ENCODE measurements at regions not wholly inside any gene's neighbourhood (a gene's known extent, or its start where the extent isn't known, plus 50 kb on each side); places are given as distances from the start of the nearest gene placed in this dataset.
"Not testable (repeated sequence)": the region's sequence is repeated elsewhere in the genome, so short reads cannot be mapped to it uniquely, and the experiment has no call there.

DNA sequence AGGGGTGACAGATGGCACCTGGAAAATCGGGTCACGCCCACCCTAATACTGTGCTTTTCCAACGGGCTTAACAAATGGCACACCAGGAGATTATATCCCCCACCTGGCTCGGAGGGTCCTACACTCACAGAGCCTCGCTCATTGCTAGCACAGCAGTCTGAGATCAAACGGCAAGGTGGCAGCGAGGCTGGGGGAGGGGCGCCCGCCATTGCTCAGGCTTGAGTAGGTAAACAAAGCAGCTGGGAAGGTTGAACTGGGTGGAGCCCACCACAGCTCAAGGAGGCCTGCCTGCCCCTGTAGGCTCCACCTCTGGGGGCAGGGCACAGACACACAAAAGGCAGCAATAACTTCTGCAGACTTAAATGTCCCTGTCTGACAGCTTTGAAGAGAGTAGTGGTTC is 346.8 kb downstream of the EIPR1 start:
- H3K27me3 ChIP-seq (ENCODE audit: control insufficient read depth in 5 of 5, insufficient read depth in 4 of 5, low read length in 5 of 5); H3K9me3 ChIP-seq (ENCODE audit: control insufficient read depth in 5 of 5, low read length in 5 of 5); H3K4me3 ChIP-seq (ENCODE audit: low read depth in 1 of 5, low read length in 5 of 5); H3K27ac ChIP-seq (ENCODE audit: low read depth, low read length); H3K4me1 ChIP-seq (ENCODE audit: control insufficient read depth in 5 of 5, insufficient read depth in 5 of 5, low read length in 5 of 5); H3K36me3 ChIP-seq (ENCODE audit: control insufficient read depth in 5 of 5, insufficient read depth in 5 of 5, low read length in 5 of 5); H3K9ac ChIP-seq (ENCODE audit: low read length in 5 of 5): not testable (repeated sequence)

GRCh38 chr2:3025984-3026383 is 351.6 kb downstream of the EIPR1 start:
- Histone ChIP-seq H3K27me3 (ENCODE audit: control insufficient read depth in 5 of 5, insufficient read depth in 4 of 5, low read length in 5 of 5) (peaks cover 0 to 4% (median 0%) of the 10 kb centered on the region in 5 donors), H3K27ac (ENCODE audit: low read depth, low read length) (no peak overlapping the region), H3K9ac (ENCODE audit: low read length in 5 of 5) (no peak overlapping the region), H3K4me3 (ENCODE audit: low read depth in 1 of 5, low read length in 5 of 5) (no peak overlapping the region), H3K9me3 (ENCODE audit: control insufficient read depth in 5 of 5, low read length in 5 of 5) (peaks cover 0 to 9% (median 2%) of the 10 kb centered on the region in 5 donors), H3K36me3 (ENCODE audit: control insufficient read depth in 5 of 5, insufficient read depth in 5 of 5, low read length in 5 of 5) (no peaks in the 10 kb centered on the region), H3K4me1 (ENCODE audit: control insufficient read depth in 5 of 5, insufficient read depth in 5 of 5, low read length in 5 of 5) (no peaks in the 10 kb centered on the region)

DNA sequence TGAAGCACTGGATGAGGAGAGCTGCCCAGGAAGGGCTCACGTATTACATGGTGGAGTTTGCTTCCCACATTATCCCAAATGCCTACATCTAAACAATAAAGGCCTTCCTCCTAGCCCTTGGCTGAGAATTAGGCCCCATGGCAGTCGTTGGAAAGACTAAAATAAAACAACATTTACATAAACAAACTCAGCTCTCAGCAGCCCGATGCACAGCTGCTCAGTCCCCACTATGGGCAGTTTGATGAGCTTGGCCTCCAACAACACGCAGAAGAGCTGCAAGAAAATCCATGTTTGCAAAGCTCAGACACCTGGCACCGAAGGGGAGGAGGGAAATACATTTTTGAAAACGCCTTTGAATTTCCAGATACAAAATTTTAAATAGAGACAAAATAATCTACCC is 352.4 kb downstream of the EIPR1 start:
- no peak overlapping the region for H3K9ac ChIP-seq (ENCODE audit: low read length in 5 of 5)
- no peak overlapping the region for H3K27ac ChIP-seq (ENCODE audit: low read depth, low read length)
- peaks cover 0 to 6% (median 2%) of the 10 kb centered on the region in 5 donors for H3K9me3 ChIP-seq (ENCODE audit: control insufficient read depth in 5 of 5, low read length in 5 of 5)
- H3K36me3 ChIP-seq (ENCODE audit: control insufficient read depth in 5 of 5, insufficient read depth in 5 of 5, low read length in 5 of 5): no peaks in the 10 kb centered on the region
- no peaks in the 10 kb centered on the region for H3K4me1 ChIP-seq (ENCODE audit: control insufficient read depth in 5 of 5, insufficient read depth in 5 of 5, low read length in 5 of 5)
- peaks cover 0 to 4% (median 0%) of the 10 kb centered on the region in 5 donors for H3K27me3 ChIP-seq (ENCODE audit: control insufficient read depth in 5 of 5, insufficient read depth in 4 of 5, low read length in 5 of 5)
- no peak overlapping the region for H3K4me3 ChIP-seq (ENCODE audit: low read depth in 1 of 5, low read length in 5 of 5)

DNA sequence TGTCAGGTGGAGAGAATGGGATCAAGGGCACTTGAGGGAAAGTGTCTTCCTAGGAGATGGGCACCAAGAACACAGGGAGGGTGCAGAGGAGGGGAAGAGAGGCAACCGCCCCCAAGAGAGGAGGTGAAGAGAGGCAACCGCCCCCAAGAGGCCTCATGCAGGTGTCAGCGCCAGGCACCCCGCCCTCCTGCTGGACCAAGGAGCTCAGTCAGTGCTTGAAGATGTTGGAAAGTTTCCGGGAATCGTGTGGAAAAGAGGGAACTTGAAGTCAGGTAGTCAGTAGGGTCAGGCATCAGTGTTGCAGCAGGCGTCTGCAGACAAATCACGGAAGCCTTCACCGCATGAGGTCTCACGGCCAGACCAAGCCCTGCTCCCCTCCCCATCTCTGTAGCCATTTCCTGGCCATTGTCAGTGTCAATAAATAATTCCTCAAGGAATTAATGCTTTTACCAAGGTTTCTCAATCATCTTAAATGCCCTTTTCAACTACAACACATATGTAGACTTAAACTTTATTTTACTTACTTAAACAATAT is 353.1 kb downstream of the EIPR1 start:
- Histone ChIP-seq H3K27ac (ENCODE audit: low read depth, low read length) (no peak overlapping the region), H3K4me3 (ENCODE audit: low read depth in 1 of 5, low read length in 5 of 5) (no peak overlapping the region), H3K36me3 (ENCODE audit: control insufficient read depth in 5 of 5, insufficient read depth in 5 of 5, low read length in 5 of 5) (no peaks in the 10 kb centered on the region), H3K27me3 (ENCODE audit: control insufficient read depth in 5 of 5, insufficient read depth in 4 of 5, low read length in 5 of 5) (peaks cover 0 to 4% (median 0%) of the 10 kb centered on the region in 5 donors), H3K9me3 (ENCODE audit: control insufficient read depth in 5 of 5, low read length in 5 of 5) (peaks cover 0 to 6% (median 2%) of the 10 kb centered on the region in 5 donors), H3K9ac (ENCODE audit: low read length in 5 of 5) (no peak overlapping the region), H3K4me1 (ENCODE audit: control insufficient read depth in 5 of 5, insufficient read depth in 5 of 5, low read length in 5 of 5) (no peaks in the 10 kb centered on the region)

DNA sequence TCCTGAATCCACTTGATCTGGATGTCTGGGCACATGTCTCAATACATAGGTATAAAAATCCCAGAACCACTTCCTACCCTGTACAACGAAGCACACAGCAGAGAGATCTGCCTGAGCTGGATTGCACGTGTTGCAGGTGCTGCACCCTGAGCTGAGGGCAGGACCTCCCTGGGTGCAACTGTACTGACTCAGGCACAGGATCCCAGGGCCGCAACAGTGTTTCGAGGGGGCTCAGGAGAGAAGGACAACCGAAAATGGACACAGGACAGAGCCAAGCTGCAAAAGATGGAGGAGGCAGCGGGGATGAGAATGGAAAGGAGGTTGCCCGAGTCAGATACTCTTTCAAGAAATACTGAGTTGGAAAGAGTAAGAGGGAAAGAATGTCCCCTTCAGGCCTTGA is 354.1 kb downstream of the EIPR1 start:
- H3K4me3 ChIP-seq (ENCODE audit: low read depth in 1 of 5, low read length in 5 of 5): no peak overlapping the region
- H3K4me1 ChIP-seq (ENCODE audit: control insufficient read depth in 5 of 5, insufficient read depth in 5 of 5, low read length in 5 of 5): no peaks in the 10 kb centered on the region
- H3K27me3 ChIP-seq (ENCODE audit: control insufficient read depth in 5 of 5, insufficient read depth in 4 of 5, low read length in 5 of 5): peaks cover 0 to 4% (median 0%) of the 10 kb centered on the region in 5 donors
- no peaks in the 10 kb centered on the region for H3K36me3 ChIP-seq (ENCODE audit: control insufficient read depth in 5 of 5, insufficient read depth in 5 of 5, low read length in 5 of 5)
- H3K27ac ChIP-seq (ENCODE audit: low read depth, low read length): no peak overlapping the region
- peaks cover 0 to 6% (median 2%) of the 10 kb centered on the region in 5 donors for H3K9me3 ChIP-seq (ENCODE audit: control insufficient read depth in 5 of 5, low read length in 5 of 5)
- no peak overlapping the region for H3K9ac ChIP-seq (ENCODE audit: low read length in 5 of 5)

GRCh38 chr2:3022841-3023372 is 354.7 kb downstream of the EIPR1 start:
- peaks cover 0 to 4% (median 0%) of the 10 kb centered on the region in 5 donors for H3K27me3 ChIP-seq (ENCODE audit: control insufficient read depth in 5 of 5, insufficient read depth in 4 of 5, low read length in 5 of 5)
- no peaks in the 10 kb centered on the region for H3K36me3 ChIP-seq (ENCODE audit: control insufficient read depth in 5 of 5, insufficient read depth in 5 of 5, low read length in 5 of 5)
- H3K27ac ChIP-seq (ENCODE audit: low read depth, low read length): no peak overlapping the region
- H3K9ac ChIP-seq (ENCODE audit: low read length in 5 of 5): no peak overlapping the region
- H3K4me3 ChIP-seq (ENCODE audit: low read depth in 1 of 5, low read length in 5 of 5): no peak overlapping the region
- no peaks in the 10 kb centered on the region for H3K4me1 ChIP-seq (ENCODE audit: control insufficient read depth in 5 of 5, insufficient read depth in 5 of 5, low read length in 5 of 5)
- H3K9me3 ChIP-seq (ENCODE audit: control insufficient read depth in 5 of 5, low read length in 5 of 5): peaks cover 0 to 6% (median 2%) of the 10 kb centered on the region in 5 donors

- Histone ChIP-seq H3K36me3 (ENCODE audit: control insufficient read depth in 5 of 5, insufficient read depth in 5 of 5, low read length in 5 of 5) (no peaks in the 10 kb centered on the region), H3K27me3 (ENCODE audit: control insufficient read depth in 5 of 5, insufficient read depth in 4 of 5, low read length in 5 of 5) (peaks cover 0 to 4% (median 0%) of the 10 kb centered on the region in 5 donors), H3K4me1 (ENCODE audit: control insufficient read depth in 5 of 5, insufficient read depth in 5 of 5, low read length in 5 of 5) (no peaks in the 10 kb centered on the region), H3K9ac (ENCODE audit: low read length in 5 of 5) (no peak overlapping the region), H3K9me3 (ENCODE audit: control insufficient read depth in 5 of 5, low read length in 5 of 5) (peaks cover 0 to 16% (median 2%) of the 10 kb centered on the region in 5 donors), H3K4me3 (ENCODE audit: low read depth in 1 of 5, low read length in 5 of 5) (no peak overlapping the region), H3K27ac (ENCODE audit: low read depth, low read length) (no peak overlapping the region)
Measured at GRCh38 chr2:3021720-3022119, 355.9 kb downstream of the EIPR1 start.

DNA sequence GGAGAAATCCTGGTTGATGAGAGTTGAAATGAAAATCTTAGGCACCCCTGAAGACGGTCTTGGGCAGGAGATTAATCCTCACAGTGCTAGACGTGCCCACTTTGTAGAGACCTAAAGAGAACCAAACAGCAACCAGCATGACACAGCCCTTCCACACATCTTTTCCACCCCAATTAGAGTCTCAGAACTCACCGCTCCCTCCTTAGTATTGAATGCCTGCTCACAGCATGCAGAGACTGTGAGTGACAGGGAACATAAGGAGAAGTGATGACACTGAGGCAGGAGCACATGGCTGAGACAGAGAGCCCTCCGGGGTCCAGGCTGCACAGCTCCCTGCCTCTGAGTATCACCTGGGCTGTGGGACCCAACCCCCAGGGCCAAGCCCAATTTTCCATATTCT is 367.6 kb downstream of the EIPR1 start:
- no peak overlapping the region for H3K4me3 ChIP-seq (ENCODE audit: low read depth in 1 of 5, low read length in 5 of 5)
- H3K9ac ChIP-seq (ENCODE audit: low read length in 5 of 5): no peak overlapping the region
- H3K27me3 ChIP-seq (ENCODE audit: control insufficient read depth in 5 of 5, insufficient read depth in 4 of 5, low read length in 5 of 5): peaks cover 10 to 26% (median 15%) of the 10 kb centered on the region in 5 donors
- H3K9me3 ChIP-seq (ENCODE audit: control insufficient read depth in 5 of 5, low read length in 5 of 5): peaks cover 0 to 25% (median 14%) of the 10 kb centered on the region in 5 donors
- no peaks in the 10 kb centered on the region for H3K36me3 ChIP-seq (ENCODE audit: control insufficient read depth in 5 of 5, insufficient read depth in 5 of 5, low read length in 5 of 5)
- no peak overlapping the region for H3K27ac ChIP-seq (ENCODE audit: low read depth, low read length)
- H3K4me1 ChIP-seq (ENCODE audit: control insufficient read depth in 5 of 5, insufficient read depth in 5 of 5, low read length in 5 of 5): no peaks in the 10 kb centered on the region

- peaks cover 13 to 26% (median 16%) of the 10 kb centered on the region in 5 donors for H3K27me3 ChIP-seq (ENCODE audit: control insufficient read depth in 5 of 5, insufficient read depth in 4 of 5, low read length in 5 of 5)
Measured at GRCh38 chr2:3009483-3009882, 368.1 kb downstream of the EIPR1 start.

GRCh38 chr2:3009005-3009404 is 368.6 kb downstream of the EIPR1 start:
- Histone ChIP-seq H3K4me1 (ENCODE audit: control insufficient read depth in 5 of 5, insufficient read depth in 5 of 5, low read length in 5 of 5) (no peaks in the 10 kb centered on the region), H3K36me3 (ENCODE audit: control insufficient read depth in 5 of 5, insufficient read depth in 5 of 5, low read length in 5 of 5) (no peaks in the 10 kb centered on the region), H3K9me3 (ENCODE audit: control insufficient read depth in 5 of 5, low read length in 5 of 5) (peaks cover 0 to 20% (median 14%) of the 10 kb centered on the region in 5 donors), H3K27ac (ENCODE audit: low read depth, low read length) (no peak overlapping the region), H3K27me3 (ENCODE audit: control insufficient read depth in 5 of 5, insufficient read depth in 4 of 5, low read length in 5 of 5) (peaks cover 13 to 26% (median 18%) of the 10 kb centered on the region in 5 donors), H3K4me3 (ENCODE audit: low read depth in 1 of 5, low read length in 5 of 5) (no peak overlapping the region), H3K9ac (ENCODE audit: low read length in 5 of 5) (no peak overlapping the region)

More at GRCh38 chr2:3009483-3009882, 368.1 kb downstream of the EIPR1 start:
- Histone ChIP-seq H3K4me3 (ENCODE audit: low read depth in 1 of 5, low read length in 5 of 5) (no peak overlapping the region), H3K9me3 (ENCODE audit: control insufficient read depth in 5 of 5, low read length in 5 of 5) (peaks cover 0 to 24% (median 14%) of the 10 kb centered on the region in 5 donors), H3K36me3 (ENCODE audit: control insufficient read depth in 5 of 5, insufficient read depth in 5 of 5, low read length in 5 of 5) (no peaks in the 10 kb centered on the region), H3K9ac (ENCODE audit: low read length in 5 of 5) (no peak overlapping the region), H3K4me1 (ENCODE audit: control insufficient read depth in 5 of 5, insufficient read depth in 5 of 5, low read length in 5 of 5) (no peaks in the 10 kb centered on the region), H3K27ac (ENCODE audit: low read depth, low read length) (no peak overlapping the region)
